DND-41 (cell line): ENCODE measurements at regions not wholly inside any gene's neighbourhood (a gene's known extent, or its start where the extent isn't known, plus 50 kb on each side); places are given as distances from the start of the nearest gene placed in this dataset.

Experiments
- ATAC-seq: fragments of 200-7000 bp; cut with Tn5 transposase; 3 replicates; pipeline ENCODE4 v1.9.1; 2021; ENCODE audit warnings: low read depth; ENCODE audit not compliant: insufficient read depth
- DNase-seq: peaks from one replicate; pipeline ENCODE4 v3.0.0-alpha.2; 2020
- H2AFZ ChIP-seq: 2 replicates; pipeline ENCODE4 v1.6.0; 2012; ENCODE audit warnings: low read depth, low read length
- H3K27ac ChIP-seq: 2 replicates; pipeline ENCODE4 v1.5.1; 2012; ENCODE audit warnings: low read length, inconsistent platforms
- H3K27me3 ChIP-seq: fragments of 200-600 bp; sonication (generic); 2 replicates; pipeline ENCODE4 v1.6.0; 2012; ENCODE audit warnings: low read length, mild to moderate bottlenecking, inconsistent platforms; ENCODE audit not compliant: insufficient read depth, poor library complexity
- H3K36me3 ChIP-seq: 2 replicates; pipeline ENCODE4 v1.5.1; 2012; ENCODE audit warnings: low read length, inconsistent platforms; ENCODE audit not compliant: insufficient read depth
- H3K4me1 ChIP-seq: 2 replicates; pipeline ENCODE4 v1.5.1; 2012; ENCODE audit warnings: mild to moderate bottlenecking, low read length; ENCODE audit not compliant: insufficient read depth
- H3K4me2 ChIP-seq: 2 replicates; pipeline ENCODE4 v1.6.0; 2012; ENCODE audit warnings: mild to moderate bottlenecking, moderate library complexity, low read length, inconsistent platforms; ENCODE audit not compliant: insufficient read depth
- H3K4me3 ChIP-seq, 2 experiments: fragments of 200-600 bp in 1 of 2; shearing (Covaris generic) in 1 of 2; 2 replicates each; pipeline ENCODE4 v1.5.1; 2012 to 2016; ENCODE audit warnings: inconsistent platforms in 2 of 2, low read length in 2 of 2, mild to moderate bottlenecking in 2 of 2, low read depth in 1 of 2, moderate library complexity in 1 of 2
- H3K79me2 ChIP-seq: 2 replicates; pipeline ENCODE4 v1.6.0; 2012; ENCODE audit warnings: low read length, inconsistent platforms; ENCODE audit not compliant: insufficient read depth
- H3K9ac ChIP-seq: 2 replicates; pipeline ENCODE4 v1.6.0; 2012; ENCODE audit warnings: low read depth, mild to moderate bottlenecking, inconsistent platforms, low read length, moderate library complexity
- H3K9me3 ChIP-seq: 2 replicates; pipeline ENCODE4 v1.5.1; 2012; ENCODE audit warnings: low read length, moderate library complexity, mild to moderate bottlenecking, inconsistent platforms; ENCODE audit not compliant: insufficient read depth, severe bottlenecking
- H4K20me1 ChIP-seq: 2 replicates; pipeline ENCODE4 v1.6.0; 2012; ENCODE audit warnings: low read length; ENCODE audit not compliant: insufficient read depth
- CTCF ChIP-seq: IDR thresholded peaks from 2 replicates; pipeline ENCODE4 v1.5.1; 2012; ENCODE audit warnings: borderline replicate concordance, low read length, moderate library complexity, mild to moderate bottlenecking; ENCODE audit not compliant: poor library complexity, severe bottlenecking; ENCODE audit errors: extremely low read depth
- EZH2 ChIP-seq: IDR thresholded peaks from 3 replicates; pipeline ENCODE4 v1.6.1; 2012; ENCODE audit warnings: borderline replicate concordance, low read depth, mild to moderate bottlenecking, moderate library complexity, low read length, inconsistent platforms; ENCODE audit not compliant: severe bottlenecking

- H3K27me3 ChIP-seq = no peaks in the 10 kb centered on the region
- H3K9ac ChIP-seq = no peak overlapping the region
- H3K4me3 ChIP-seq = no peak overlapping the region
- no peak for DNase-seq
- no peaks in the 10 kb centered on the region for H4K20me1 ChIP-seq
- TF ChIP-seq EZH2 = no peak
- TF ChIP-seq CTCF = no peak
- no peaks in the 10 kb centered on the region for H3K4me1 ChIP-seq
- no peak for ATAC-seq
- no peaks in the 10 kb centered on the region for H3K79me2 ChIP-seq
- H3K36me3 ChIP-seq = no peaks in the 10 kb centered on the region
- no peaks in the 10 kb centered on the region for H3K9me3 ChIP-seq
- H3K27ac ChIP-seq = no peak overlapping the region
- H3K4me2 ChIP-seq = no peak overlapping the region
- H2AFZ ChIP-seq = no peak overlapping the region
Observed at GRCh38 chrX:151476604-151477303, 79.7 kb downstream of the VMA21 start.

DNA sequence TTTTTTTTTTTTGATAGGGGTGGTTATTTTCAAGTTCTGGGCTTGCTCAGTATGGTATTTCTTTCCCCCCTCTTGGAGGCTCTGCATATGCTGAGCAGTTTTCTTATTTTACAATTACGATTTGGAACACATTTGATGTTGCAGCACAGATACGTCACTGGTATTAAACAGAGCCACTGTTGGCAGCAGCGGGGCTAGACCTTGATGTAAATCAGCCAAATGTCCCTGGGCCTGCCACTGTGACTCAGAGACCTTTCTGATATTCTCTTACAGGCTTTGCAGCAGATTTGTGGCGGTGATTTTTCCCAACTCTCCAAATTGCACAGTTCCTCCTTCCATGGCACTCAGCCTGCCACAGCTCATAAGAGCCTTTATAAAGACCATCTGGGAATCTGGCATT lies 81.1 kb downstream of the VMA21 start:
- Histone ChIP-seq H3K4me3 (no peak overlapping the region), H3K27me3 (no peaks in the 10 kb centered on the region), H4K20me1 (no peaks in the 10 kb centered on the region), H3K36me3 (no peaks in the 10 kb centered on the region), H3K79me2 (no peaks in the 10 kb centered on the region), H3K9me3 (no peaks in the 10 kb centered on the region), H3K9ac (no peak overlapping the region), H3K4me1 (no peaks in the 10 kb centered on the region), H3K4me2 (no peak overlapping the region), H3K27ac (no peak overlapping the region), H2AFZ (no peak overlapping the region)
- DNase-seq (no peak), ATAC-seq (no peak)
- TF ChIP-seq EZH2 (no peak), CTCF (no peak)

DNA sequence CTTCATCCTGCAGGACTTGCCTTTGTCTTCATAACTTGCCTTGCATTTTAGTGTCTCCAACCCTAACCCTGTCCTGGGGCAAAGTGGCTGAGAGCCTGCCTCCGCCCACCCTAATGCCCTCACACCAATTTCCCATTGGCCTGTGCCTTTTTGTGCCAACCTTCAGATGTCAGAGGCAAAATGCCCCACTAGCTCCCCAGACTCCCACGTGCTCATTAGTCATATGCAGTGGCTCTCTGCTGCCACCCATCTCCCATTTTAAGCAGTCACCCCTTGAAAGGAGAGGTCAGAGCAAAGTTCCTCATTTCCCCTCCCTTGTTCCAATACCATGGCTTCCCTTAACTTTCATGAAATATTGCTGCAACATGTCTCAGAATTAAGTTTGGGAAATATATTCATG lies 74.8 kb upstream of the PASD1 start:
- Histone ChIP-seq H3K4me1 (no peaks in the 10 kb centered on the region), H2AFZ (no peak overlapping the region), H3K27ac (no peak overlapping the region), H3K9me3 (no peaks in the 10 kb centered on the region), H3K79me2 (no peaks in the 10 kb centered on the region), H4K20me1 (no peaks in the 10 kb centered on the region), H3K9ac (no peak overlapping the region), H3K4me3 (no peak overlapping the region), H3K27me3 (no peaks in the 10 kb centered on the region), H3K36me3 (no peaks in the 10 kb centered on the region), H3K4me2 (no peak overlapping the region)
- TF ChIP-seq CTCF (peak; percentile 50), EZH2 (no peak)
- DNase-seq = peak; percentile 9
- ATAC-seq = peak; percentile 44; the same call in 1 of the 3 replicates
